ENCODE measurements at regions not wholly inside any gene's neighbourhood (a gene's known extent, or its start where the extent isn't known, plus 50 kb on each side); places are given as distances from the start of the nearest gene placed in this dataset.

- Histone ChIP-seq H3K27ac (ENCODE audit: low read length) (no peak overlapping the region), H3K4me2 (ENCODE audit: insufficient read depth, low read length) (no peak overlapping the region), H3K36me3 (ENCODE audit: insufficient read depth, low read length) (no peaks in the 10 kb centered on the region), H3K27me3 (ENCODE audit: insufficient read depth, low read length, poor library complexity) (no peaks in the 10 kb centered on the region), H3K4me1 (ENCODE audit: insufficient read depth, low read length) (no peaks in the 10 kb centered on the region), H3K9ac (ENCODE audit: low read depth, low read length) (no peak overlapping the region), H3K79me2 (ENCODE audit: insufficient read depth, low read length) (no peaks in the 10 kb centered on the region), H3K4me3 (ENCODE audit: low read depth in 1 of 2, low read length in 2 of 2) (no peak overlapping the region), H3K9me3 (ENCODE audit: insufficient read depth, low read length, severe bottlenecking) (no peaks in the 10 kb centered on the region), H2AFZ (ENCODE audit: low read depth, low read length) (no peak overlapping the region), H4K20me1 (ENCODE audit: insufficient read depth, low read length) (no peaks in the 10 kb centered on the region)
- no peak for DNase-seq
- ATAC-seq (ENCODE audit: insufficient read depth, low read depth): no peak
- TF ChIP-seq, protein P1, sequence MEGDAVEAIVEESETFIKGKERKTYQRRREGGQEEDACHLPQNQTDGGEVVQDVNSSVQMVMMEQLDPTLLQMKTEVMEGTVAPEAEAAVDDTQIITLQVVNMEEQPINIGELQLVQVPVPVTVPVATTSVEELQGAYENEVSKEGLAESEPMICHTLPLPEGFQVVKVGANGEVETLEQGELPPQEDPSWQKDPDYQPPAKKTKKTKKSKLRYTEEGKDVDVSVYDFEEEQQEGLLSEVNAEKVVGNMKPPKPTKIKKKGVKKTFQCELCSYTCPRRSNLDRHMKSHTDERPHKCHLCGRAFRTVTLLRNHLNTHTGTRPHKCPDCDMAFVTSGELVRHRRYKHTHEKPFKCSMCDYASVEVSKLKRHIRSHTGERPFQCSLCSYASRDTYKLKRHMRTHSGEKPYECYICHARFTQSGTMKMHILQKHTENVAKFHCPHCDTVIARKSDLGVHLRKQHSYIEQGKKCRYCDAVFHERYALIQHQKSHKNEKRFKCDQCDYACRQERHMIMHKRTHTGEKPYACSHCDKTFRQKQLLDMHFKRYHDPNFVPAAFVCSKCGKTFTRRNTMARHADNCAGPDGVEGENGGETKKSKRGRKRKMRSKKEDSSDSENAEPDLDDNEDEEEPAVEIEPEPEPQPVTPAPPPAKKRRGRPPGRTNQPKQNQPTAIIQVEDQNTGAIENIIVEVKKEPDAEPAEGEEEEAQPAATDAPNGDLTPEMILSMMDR (IDR thresholded peaks at IDR 0.05; ENCODE audit: borderline replicate concordance, extremely low read depth, low read length, poor library complexity, severe bottlenecking): no peak
- TF ChIP-seq EZH2 (IDR thresholded peaks at IDR 0.05; ENCODE audit: borderline replicate concordance, low read depth, low read length, severe bottlenecking): no peak
Measured at GRCh38 chr21:29242201-29242600, 56.5 kb upstream of the BACH1 start.

- H3K27me3 ChIP-seq (ENCODE audit: insufficient read depth, low read length, poor library complexity): no peaks in the 10 kb centered on the region
- no peak overlapping the region for H3K9ac ChIP-seq (ENCODE audit: low read depth, low read length)
- ATAC-seq (ENCODE audit: insufficient read depth, low read depth): no peak
- H2AFZ ChIP-seq (ENCODE audit: low read depth, low read length): 0 out of 2 replicates have a peak overlapping the region, but pooled peaks have one; percentile 39
- H3K4me2 ChIP-seq (ENCODE audit: insufficient read depth, low read length): no peak overlapping the region
- no peak overlapping the region for H3K27ac ChIP-seq (ENCODE audit: low read length)
- H3K4me1 ChIP-seq (ENCODE audit: insufficient read depth, low read length): no peaks in the 10 kb centered on the region
- no peaks in the 10 kb centered on the region for H3K36me3 ChIP-seq (ENCODE audit: insufficient read depth, low read length)
- DNase-seq: no peak
- H3K79me2 ChIP-seq (ENCODE audit: insufficient read depth, low read length): no peaks in the 10 kb centered on the region
- no peak for TF ChIP-seq EZH2 (IDR thresholded peaks at IDR 0.05; ENCODE audit: borderline replicate concordance, low read depth, low read length, severe bottlenecking)
- TF ChIP-seq, protein P1 (IDR thresholded peaks at IDR 0.05; ENCODE audit: borderline replicate concordance, extremely low read depth, low read length, poor library complexity, severe bottlenecking): no peak
- H3K9me3 ChIP-seq (ENCODE audit: insufficient read depth, low read length, severe bottlenecking): no peaks in the 10 kb centered on the region
- H3K4me3 ChIP-seq (ENCODE audit: low read depth in 1 of 2, low read length in 2 of 2): no peak overlapping the region
- H4K20me1 ChIP-seq (ENCODE audit: insufficient read depth, low read length): no peaks in the 10 kb centered on the region
Measured at GRCh38 chr21:29243188-29243587, 55.5 kb upstream of the BACH1 start.

DNA sequence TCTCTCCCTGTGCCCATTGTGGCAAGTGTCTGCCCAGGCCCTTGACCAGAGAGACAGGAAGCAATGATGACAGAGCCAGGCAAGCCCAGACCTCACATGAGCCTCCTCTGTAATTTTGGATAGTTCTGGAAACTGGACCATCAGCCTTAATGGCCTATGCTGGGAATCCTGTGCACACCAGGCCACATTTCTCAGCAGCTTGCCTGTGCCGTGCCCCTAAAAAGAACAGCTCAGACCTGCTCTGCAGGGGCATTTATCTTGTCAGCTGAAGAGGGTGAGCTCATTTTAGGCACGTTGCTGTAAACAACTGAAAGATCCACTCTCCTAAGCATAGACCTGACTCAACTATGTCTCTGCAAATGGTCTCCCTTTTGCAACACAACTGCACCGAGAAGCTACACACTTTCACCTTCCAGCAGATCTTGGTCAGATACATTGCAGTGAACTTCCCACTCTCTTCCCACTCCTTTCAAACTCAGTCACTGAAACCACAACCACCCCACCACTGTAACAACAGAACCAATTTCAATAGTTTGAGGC is 53.5 kb upstream of the BACH1 start:
- TF ChIP-seq, protein P1 (IDR thresholded peaks at IDR 0.05; ENCODE audit: borderline replicate concordance, extremely low read depth, low read length, poor library complexity, severe bottlenecking): no peak
- no peak for TF ChIP-seq EZH2 (IDR thresholded peaks at IDR 0.05; ENCODE audit: borderline replicate concordance, low read depth, low read length, severe bottlenecking)
- Histone ChIP-seq H3K27me3 (ENCODE audit: insufficient read depth, low read length, poor library complexity) (no peaks in the 10 kb centered on the region), H3K27ac (ENCODE audit: low read length) (no peak overlapping the region), H3K4me1 (ENCODE audit: insufficient read depth, low read length) (no peaks in the 10 kb centered on the region), H4K20me1 (ENCODE audit: insufficient read depth, low read length) (no peaks in the 10 kb centered on the region), H3K9me3 (ENCODE audit: insufficient read depth, low read length, severe bottlenecking) (no peaks in the 10 kb centered on the region), H3K36me3 (ENCODE audit: insufficient read depth, low read length) (no peaks in the 10 kb centered on the region), H3K4me3 (ENCODE audit: low read depth in 1 of 2, low read length in 2 of 2) (no peak overlapping the region), H3K4me2 (ENCODE audit: insufficient read depth, low read length) (no peak overlapping the region), H2AFZ (ENCODE audit: low read depth, low read length) (no peak overlapping the region), H3K79me2 (ENCODE audit: insufficient read depth, low read length) (no peaks in the 10 kb centered on the region), H3K9ac (ENCODE audit: low read depth, low read length) (no peak overlapping the region)
- DNase-seq (no peak), ATAC-seq (ENCODE audit: insufficient read depth, low read depth) (no peak)

- Histone ChIP-seq H3K9me3 (ENCODE audit: insufficient read depth, low read length, severe bottlenecking) (no peaks in the 10 kb centered on the region), H4K20me1 (ENCODE audit: insufficient read depth, low read length) (no peaks in the 10 kb centered on the region), H3K27me3 (ENCODE audit: insufficient read depth, low read length, poor library complexity) (no peaks in the 10 kb centered on the region), H3K4me2 (ENCODE audit: insufficient read depth, low read length) (no peak overlapping the region), H3K9ac (ENCODE audit: low read depth, low read length) (no peak overlapping the region), H2AFZ (ENCODE audit: low read depth, low read length) (no peak overlapping the region), H3K27ac (ENCODE audit: low read length) (no peak overlapping the region), H3K4me3 (ENCODE audit: low read depth in 1 of 2, low read length in 2 of 2) (no peak overlapping the region), H3K36me3 (ENCODE audit: insufficient read depth, low read length) (no peaks in the 10 kb centered on the region), H3K79me2 (ENCODE audit: insufficient read depth, low read length) (no peaks in the 10 kb centered on the region), H3K4me1 (ENCODE audit: insufficient read depth, low read length) (no peaks in the 10 kb centered on the region)
- TF ChIP-seq, protein P1 (IDR thresholded peaks at IDR 0.05; ENCODE audit: borderline replicate concordance, extremely low read depth, low read length, poor library complexity, severe bottlenecking): no peak
- TF ChIP-seq EZH2 (IDR thresholded peaks at IDR 0.05; ENCODE audit: borderline replicate concordance, low read depth, low read length, severe bottlenecking): no peak
- ATAC-seq (ENCODE audit: insufficient read depth, low read depth) (no peak), DNase-seq (no peak)
Measured at GRCh38 chr21:29245863-29246262, 52.9 kb upstream of the BACH1 start.

Data from DND-41 (cell line).